Brain microvascular endothelial cell (primary cell): ENCODE measurements at regions not wholly inside any gene's neighbourhood (a gene's known extent, or its start where the extent isn't known, plus 50 kb on each side); places are given as distances from the start of the nearest gene placed in this dataset.

ENCODE experiments used
- DNase-seq: peaks from one replicate; pipeline ENCODE4 v3.0.0-alpha.2; 2020
- H3K27ac ChIP-seq: fragments of 250-450 bp; sonication (Bioruptor Pico); 2 replicates; pipeline ENCODE4 v1.5.1; 2020; ENCODE audit warnings: mild to moderate bottlenecking, moderate library complexity
- H3K27me3 ChIP-seq: fragments of 250-450 bp; sonication (Bioruptor Pico); replicated peaks from 2 replicates; pipeline ENCODE4 v1.5.1; 2020; ENCODE audit warnings: mild to moderate bottlenecking
- H3K36me3 ChIP-seq: fragments of 250-450 bp; sonication (Bioruptor Pico); replicated peaks from 2 replicates; pipeline ENCODE4 v1.5.1; 2020; ENCODE audit warnings: mild to moderate bottlenecking
- H3K4me3 ChIP-seq: 2 replicates; pipeline ENCODE4 v1.5.1; 2011; ENCODE audit warnings: low read depth, mild to moderate bottlenecking, control low read depth, low read length, moderate library complexity
- CTCF ChIP-seq: IDR thresholded peaks from 2 replicates; pipeline ENCODE4 v1.5.1; 2011; ENCODE audit warnings: low read depth, mild to moderate bottlenecking, moderate library complexity, low read length, control low read depth, inconsistent platforms; ENCODE audit errors: missing control alignments
- in situ Hi-C: cut with HindIII; loops from 2 replicates; pipeline ENCODE4 v1.10.0; 2017; ENCODE audit warnings: low sequenced_read_pairs, low pct_ligation_motif_present

- Histone ChIP-seq H3K36me3 (no peaks in the 10 kb centered on the region), H3K4me3 (no peak overlapping the region), H3K27me3 (no peaks in the 10 kb centered on the region), H3K27ac (peak overlapping the region; percentile 45)
- DNase-seq, result no peak
- in situ Hi-C loops, result no loop called here
- TF ChIP-seq CTCF, result no peak
Observed at GRCh38 chr6:137763886-137764285, 103.2 kb upstream of the TNFAIP3 start.

GRCh38 chr6:137764464-137764863, 102.6 kb upstream of the TNFAIP3 start:
- DNase-seq, result peak; percentile 67
- in situ Hi-C loops, result no loop called here
- TF ChIP-seq CTCF, result no peak
- Histone ChIP-seq H3K27me3 (no peaks in the 10 kb centered on the region), H3K27ac (peak overlapping the region; percentile 59), H3K4me3 (no peak overlapping the region), H3K36me3 (no peaks in the 10 kb centered on the region)

GRCh38 chr6:137765059-137765458, 102.0 kb upstream of the TNFAIP3 start:
- no peaks in the 10 kb centered on the region for H3K27me3 ChIP-seq
- no peak for TF ChIP-seq CTCF
- H3K4me3 ChIP-seq, result no peak overlapping the region
- H3K27ac ChIP-seq, result peak overlapping the region; percentile 59
- in situ Hi-C loops, result no loop called here
- no peaks in the 10 kb centered on the region for H3K36me3 ChIP-seq
- DNase-seq, result no peak

- in situ Hi-C loops, result no loop called here
- DNase-seq, result no peak
- TF ChIP-seq CTCF, result no peak
- no peaks in the 10 kb centered on the region for H3K36me3 ChIP-seq
- H3K27ac ChIP-seq, result peak overlapping the region; percentile 87
- H3K4me3 ChIP-seq, result no peak overlapping the region
- no peaks in the 10 kb centered on the region for H3K27me3 ChIP-seq
Observed at GRCh38 chr6:137766596-137767370, 100.3 kb upstream of the TNFAIP3 start.

GRCh38 chr6:137767465-137767864, 99.6 kb upstream of the TNFAIP3 start:
- H3K27ac ChIP-seq, result peak overlapping the region; percentile 87
- DNase-seq, result no peak
- in situ Hi-C loops, result no loop called here
- H3K4me3 ChIP-seq, result no peak overlapping the region
- TF ChIP-seq CTCF, result no peak
- H3K27me3 ChIP-seq, result no peaks in the 10 kb centered on the region
- no peaks in the 10 kb centered on the region for H3K36me3 ChIP-seq
